GM19467 (cell line): ENCODE measurements at regions not wholly inside any gene's neighbourhood (a gene's known extent, or its start where the extent isn't known, plus 50 kb on each side); places are given as distances from the start of the nearest gene placed in this dataset.

Experiments
- ATAC-seq: cut with Tn5 transposase; IDR thresholded peaks from one replicate; pipeline ENCODE4 v1.9.1; 2021; ENCODE audit warnings: mild to moderate bottlenecking, moderate library complexity; ENCODE audit not compliant: unreplicated experiment

GRCh38 chr12:77777274-77777673 is 53.4 kb upstream of the NAV3 start:
- ATAC-seq: no peak

GRCh38 chr12:77774761-77775160 is 55.9 kb upstream of the NAV3 start:
- no peak for ATAC-seq

- no peak for ATAC-seq
These were observed 57.9 kb upstream of the NAV3 start for GRCh38 chr12:77772676-77773298.

GRCh38 chr12:77768558-77768957 is 62.1 kb upstream of the NAV3 start:
- no peak for ATAC-seq

GRCh38 chr12:77767756-77768343 is 62.8 kb upstream of the NAV3 start:
- ATAC-seq: no peak

GRCh38 chr12:77767335-77767734 is 63.4 kb upstream of the NAV3 start:
- ATAC-seq: no peak

GRCh38 chr12:77766224-77766623 is 64.5 kb upstream of the NAV3 start:
- no peak for ATAC-seq

- no peak for ATAC-seq
These were observed 69.4 kb upstream of the NAV3 start for GRCh38 chr12:77761286-77761685.

- no peak for ATAC-seq
These were observed 70.2 kb upstream of the NAV3 start for GRCh38 chr12:77760271-77761025.

- no peak for ATAC-seq
These were observed 76.6 kb upstream of the NAV3 start for GRCh38 chr12:77754086-77754485.

- ATAC-seq: no peak
These were observed 78.8 kb upstream of the NAV3 start for GRCh38 chr12:77751939-77752338.

GRCh38 chr12:77746096-77746495 is 84.6 kb upstream of the NAV3 start:
- ATAC-seq: peak; percentile 100

- no peak for ATAC-seq
These were observed 85.1 kb upstream of the NAV3 start for GRCh38 chr12:77745624-77746023.

- no peak for ATAC-seq
These were observed 88.1 kb upstream of the NAV3 start for GRCh38 chr12:77742631-77743030.

GRCh38 chr12:77741974-77742517 is 88.6 kb upstream of the NAV3 start:
- ATAC-seq: no peak

GRCh38 chr12:77736219-77736965 is 94.3 kb upstream of the NAV3 start:
- ATAC-seq: no peak

GRCh38 chr12:77734214-77734883 is 96.3 kb upstream of the NAV3 start:
- no peak for ATAC-seq

GRCh38 chr12:77728018-77728417 is 102.7 kb upstream of the NAV3 start:
- ATAC-seq: no peak

GRCh38 chr12:77727442-77728001 is 103.2 kb upstream of the NAV3 start:
- ATAC-seq: no peak

- no peak for ATAC-seq
These were observed 105.1 kb upstream of the NAV3 start for GRCh38 chr12:77725611-77726010.
